ENCODE measurements at regions not wholly inside any gene's neighbourhood (a gene's known extent, or its start where the extent isn't known, plus 50 kb on each side); places are given as distances from the start of the nearest gene placed in this dataset.

- TF ChIP-seq POLR2A (IDR thresholded peaks at IDR 0.05; ENCODE audit: low read depth, low read length) = no peak
- no peak for TF ChIP-seq TAF1 (IDR thresholded peaks at IDR 0.05; ENCODE audit: low read depth, low read length)
- TF ChIP-seq PAX5 (IDR thresholded peaks at IDR 0.05; ENCODE audit: insufficient read depth, low read length, severe bottlenecking) = no peak
- no peak for TF ChIP-seq POLR2AphosphoS5 (IDR thresholded peaks at IDR 0.05; ENCODE audit: low read depth, low read length)
- no peak for TF ChIP-seq SPI1 (IDR thresholded peaks at IDR 0.05; ENCODE audit: low read depth, low read length)
- no peak for TF ChIP-seq POU2F2 (IDR thresholded peaks at IDR 0.05; ENCODE audit: low read depth, low read length)
Measured at GRCh38 chr4:111296466-111296865, 673.6 kb upstream of the PITX2 start.
